GM12865 (cell line): ENCODE measurements at regions not wholly inside any gene's neighbourhood (a gene's known extent, or its start where the extent isn't known, plus 50 kb on each side); places are given as distances from the start of the nearest gene placed in this dataset.

Source experiments
- DNase-seq: peaks from one replicate; pipeline ENCODE4 v3.0.0; 2010; ENCODE audit warnings: low read depth
- H3K4me3 ChIP-seq: 2 replicates; pipeline ENCODE4 v1.5.1; 2011; ENCODE audit warnings: mild to moderate bottlenecking, low read depth, low read length, control low read depth
- TF ChIP-seq, protein P1 (sequence below): IDR thresholded peaks from 2 replicates; pipeline ENCODE4 v1.5.1; 2011; ENCODE audit warnings: low read length, control low read depth, low read depth, inconsistent platforms; ENCODE audit not compliant: insufficient read depth; ENCODE audit errors: missing control alignments

- DNase-seq = no peak
- H3K4me3 ChIP-seq = no peak overlapping the region
- TF ChIP-seq, protein P1, sequence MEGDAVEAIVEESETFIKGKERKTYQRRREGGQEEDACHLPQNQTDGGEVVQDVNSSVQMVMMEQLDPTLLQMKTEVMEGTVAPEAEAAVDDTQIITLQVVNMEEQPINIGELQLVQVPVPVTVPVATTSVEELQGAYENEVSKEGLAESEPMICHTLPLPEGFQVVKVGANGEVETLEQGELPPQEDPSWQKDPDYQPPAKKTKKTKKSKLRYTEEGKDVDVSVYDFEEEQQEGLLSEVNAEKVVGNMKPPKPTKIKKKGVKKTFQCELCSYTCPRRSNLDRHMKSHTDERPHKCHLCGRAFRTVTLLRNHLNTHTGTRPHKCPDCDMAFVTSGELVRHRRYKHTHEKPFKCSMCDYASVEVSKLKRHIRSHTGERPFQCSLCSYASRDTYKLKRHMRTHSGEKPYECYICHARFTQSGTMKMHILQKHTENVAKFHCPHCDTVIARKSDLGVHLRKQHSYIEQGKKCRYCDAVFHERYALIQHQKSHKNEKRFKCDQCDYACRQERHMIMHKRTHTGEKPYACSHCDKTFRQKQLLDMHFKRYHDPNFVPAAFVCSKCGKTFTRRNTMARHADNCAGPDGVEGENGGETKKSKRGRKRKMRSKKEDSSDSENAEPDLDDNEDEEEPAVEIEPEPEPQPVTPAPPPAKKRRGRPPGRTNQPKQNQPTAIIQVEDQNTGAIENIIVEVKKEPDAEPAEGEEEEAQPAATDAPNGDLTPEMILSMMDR = no peak
Observed at GRCh38 chr11:128182844-128183243, 404.5 kb downstream of the ETS1 start.

GRCh38 chr11:128181984-128182383, 405.4 kb downstream of the ETS1 start:
- no peak overlapping the region for H3K4me3 ChIP-seq
- TF ChIP-seq, protein P1 = no peak
- DNase-seq = no peak

DNA sequence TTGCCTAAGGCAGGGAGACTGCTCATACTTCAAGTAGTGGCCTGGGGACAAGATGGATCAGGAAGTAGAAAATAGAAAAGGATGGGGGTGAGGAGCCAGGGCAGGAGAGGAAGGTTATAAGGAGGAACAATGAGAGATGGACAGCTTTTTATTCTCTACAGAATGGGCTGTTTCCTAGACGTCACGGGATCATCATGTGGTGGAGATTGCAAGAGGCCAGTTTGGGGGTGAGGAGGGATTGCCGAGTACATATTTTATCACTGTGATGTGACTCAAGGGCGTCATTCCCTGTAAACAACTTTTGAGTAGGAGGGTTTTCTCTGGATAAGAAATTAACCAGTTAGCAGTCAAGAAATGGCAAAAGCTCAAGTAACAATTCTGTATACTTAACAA, 406.3 kb downstream of the ETS1 start:
- TF ChIP-seq, protein P1 = no peak
- DNase-seq = no peak
- no peak overlapping the region for H3K4me3 ChIP-seq

DNA sequence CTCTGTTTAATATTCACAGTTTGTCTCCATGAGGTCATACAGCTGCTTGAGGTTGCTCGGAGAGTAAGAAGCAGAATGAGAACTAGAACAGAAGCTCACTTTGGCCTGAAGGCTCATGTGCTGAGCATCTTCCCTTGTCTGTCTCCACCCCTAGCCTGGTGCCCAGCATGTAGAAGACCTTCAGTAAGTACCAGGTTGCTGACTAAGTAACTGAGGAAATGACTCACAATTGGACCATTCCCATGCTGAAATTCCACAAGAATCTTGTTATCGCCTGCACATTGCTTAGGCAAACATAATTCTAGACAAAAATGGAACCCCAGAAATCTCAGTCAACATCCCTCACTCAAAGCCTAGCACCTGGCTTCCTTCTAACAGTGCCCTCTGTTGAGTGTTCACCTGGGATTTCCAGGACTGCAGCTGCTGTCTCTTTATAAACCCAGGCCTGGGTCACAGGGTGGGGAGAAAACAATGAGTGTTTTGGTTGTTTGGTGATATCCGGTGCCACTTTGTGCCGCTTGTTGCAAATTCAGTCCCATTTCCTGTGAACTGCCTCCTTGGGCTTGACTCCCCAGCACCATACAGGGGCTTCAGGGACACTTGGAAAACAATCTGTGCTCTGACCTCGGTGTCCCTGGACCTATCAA, 406.8 kb downstream of the ETS1 start:
- no peak overlapping the region for H3K4me3 ChIP-seq
- no peak for DNase-seq
- TF ChIP-seq, protein P1 = no peak

- TF ChIP-seq, protein P1 = no peak
- no peak for DNase-seq
Observed at GRCh38 chr11:128179512-128179911, 407.8 kb downstream of the ETS1 start.

DNA sequence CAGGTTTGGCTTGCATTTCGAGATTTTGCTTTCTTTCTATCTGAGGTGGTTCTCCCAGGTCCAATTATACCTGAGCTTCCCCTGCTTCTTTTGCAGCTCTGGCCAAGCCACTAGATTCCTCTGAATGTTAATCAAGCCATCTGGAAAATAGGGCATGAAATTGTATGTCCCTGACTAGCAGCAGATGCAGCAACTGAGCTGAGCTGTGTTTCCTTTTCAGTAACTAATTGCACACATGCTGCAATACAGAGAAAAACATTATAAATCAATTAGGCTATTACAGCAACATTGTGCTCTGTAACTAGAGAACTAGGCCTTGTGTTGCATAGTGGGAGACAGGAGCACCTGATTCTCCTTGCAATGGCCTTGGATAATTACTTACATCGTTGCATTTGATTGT, 408.3 kb downstream of the ETS1 start:
- no peak for DNase-seq
- TF ChIP-seq, protein P1 = no peak
- no peak overlapping the region for H3K4me3 ChIP-seq

More at GRCh38 chr11:128179512-128179911, 407.8 kb downstream of the ETS1 start:
- H3K4me3 ChIP-seq = no peak overlapping the region

DNA sequence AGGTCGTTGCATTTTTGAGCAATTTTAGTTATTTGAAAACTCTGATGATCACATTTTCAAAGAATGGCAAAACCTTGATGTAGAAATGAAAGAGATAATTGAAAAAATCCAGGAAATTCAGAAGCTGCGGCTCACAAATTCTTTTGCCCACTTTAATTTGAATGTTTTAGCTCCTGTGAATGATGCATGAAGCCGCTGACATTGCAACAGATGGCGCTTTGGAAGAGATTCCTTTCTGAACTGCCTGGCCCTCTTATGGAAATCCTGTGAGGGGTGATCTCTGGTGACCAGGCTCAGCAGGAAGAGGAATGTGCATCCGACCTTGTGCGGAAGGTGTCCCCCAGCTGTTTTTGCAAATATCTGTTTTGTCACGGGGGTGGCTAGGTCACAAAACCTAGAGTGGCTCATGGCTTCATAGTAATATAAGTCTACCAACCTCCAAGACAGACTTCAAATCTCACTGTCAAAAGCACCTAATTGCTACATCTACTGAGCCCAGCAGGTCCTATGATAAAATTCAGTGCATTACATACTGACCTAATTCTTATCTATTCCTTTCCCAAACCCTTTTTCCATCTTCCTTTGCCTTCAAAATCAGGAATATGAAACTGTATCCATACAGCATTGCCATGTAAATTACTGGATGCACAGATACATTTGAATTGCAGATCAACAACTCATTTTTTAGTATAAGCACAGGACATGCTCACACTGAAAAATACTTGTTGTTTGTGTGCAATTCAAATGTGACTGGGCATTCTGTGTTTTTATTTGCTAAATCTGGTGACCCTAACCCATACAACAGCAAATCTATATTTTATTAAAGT, 412.7 kb downstream of the ETS1 start:
- TF ChIP-seq, protein P1 = no peak
- no peak for DNase-seq
- H3K4me3 ChIP-seq = no peak overlapping the region
